ENCODE measurements at regions not wholly inside any gene's neighbourhood (a gene's known extent, or its start where the extent isn't known, plus 50 kb on each side); places are given as distances from the start of the nearest gene placed in this dataset.
"Not testable (repeated sequence)": the region's sequence is repeated elsewhere in the genome, so short reads cannot be mapped to it uniquely, and the experiment has no call there.

DNA sequence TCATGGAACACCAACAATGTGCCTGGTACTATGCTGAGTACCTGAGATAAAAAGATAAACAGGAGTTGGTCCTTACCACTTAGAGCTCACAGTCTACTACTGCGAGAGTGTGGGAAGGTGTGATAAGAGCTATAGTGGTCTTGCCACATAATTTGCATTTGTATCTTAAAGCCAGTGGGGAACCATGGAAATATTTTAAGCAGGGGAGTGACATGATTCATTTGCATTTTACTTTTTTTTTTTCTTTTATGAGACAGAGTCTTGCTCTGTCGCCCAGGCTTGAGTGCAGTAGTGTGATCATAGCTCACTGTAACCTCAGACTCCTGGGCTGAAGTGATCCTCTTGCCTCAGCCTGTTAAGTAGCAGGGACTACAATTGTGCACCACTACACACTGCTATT, 54.2 kb upstream of the FAM72C start:
- DNase-seq, result not testable (repeated sequence)

DNA sequence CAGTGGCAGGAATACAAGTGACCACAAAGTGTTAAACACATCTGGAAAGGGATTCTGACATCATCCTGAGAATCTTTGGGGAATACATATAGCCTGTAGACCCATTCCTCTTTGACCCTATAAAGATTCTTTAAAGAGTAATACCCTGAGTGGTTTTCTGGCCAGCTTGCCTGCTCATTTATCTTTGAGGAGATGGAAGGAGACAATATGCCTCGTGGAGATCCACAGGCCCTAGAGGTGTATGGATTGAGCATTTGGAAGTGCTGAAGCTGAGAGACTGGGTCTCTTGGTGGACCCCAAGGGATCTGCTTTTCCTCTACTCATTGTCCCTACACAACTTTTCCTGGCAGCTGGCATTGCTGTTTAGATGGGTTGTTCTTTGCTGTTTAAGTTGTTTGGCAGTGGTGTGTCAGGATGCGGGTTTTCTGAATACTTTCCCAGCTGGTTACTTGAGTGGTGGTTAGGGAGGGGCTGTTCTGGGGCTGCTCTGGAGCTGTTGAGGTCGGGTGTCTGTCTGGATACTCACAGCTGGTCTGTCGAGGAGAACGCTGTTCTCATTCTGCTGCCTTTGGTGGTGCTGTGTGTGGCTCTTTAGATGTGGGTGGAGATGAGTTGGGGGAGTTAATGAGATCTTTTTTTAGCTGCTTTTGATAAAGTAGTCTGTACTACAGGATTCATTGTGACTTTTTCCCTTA, 50.1 kb upstream of the FAM72C start:
- not testable (repeated sequence) for DNase-seq
